NCI-H446 (cell line): ENCODE measurements at regions not wholly inside any gene's neighbourhood (a gene's known extent, or its start where the extent isn't known, plus 50 kb on each side); places are given as distances from the start of the nearest gene placed in this dataset.
"Not testable (repeated sequence)": the region's sequence is repeated elsewhere in the genome, so short reads cannot be mapped to it uniquely, and the experiment has no call there.

Experiments used
- DNase-seq, 2 experiments: peaks; one replicate each; lab custom pipeline; 2025; lab: John Stamatoyannopoulos, UW

- peak in 1 of 2 experiments; percentile 21 for DNase-seq
Measured at GRCh38 chr2:175414882-175415487, 233.5 kb upstream of the ATP5MC3 start.

GRCh38 chr2:175414191-175414881, 232.8 kb upstream of the ATP5MC3 start:
- no peak for DNase-seq

GRCh38 chr2:175410941-175411340, 229.4 kb upstream of the ATP5MC3 start:
- not testable (repeated sequence) for DNase-seq

GRCh38 chr2:175404839-175405238, 223.3 kb upstream of the ATP5MC3 start:
- DNase-seq, result no peak

- DNase-seq, result no peak
Measured at GRCh38 chr2:175403599-175404221, 222.2 kb upstream of the ATP5MC3 start.

- DNase-seq, result no peak
Measured at GRCh38 chr2:175402571-175402970, 221.1 kb upstream of the ATP5MC3 start.

GRCh38 chr2:175401956-175402469, 220.5 kb upstream of the ATP5MC3 start:
- DNase-seq, result no peak

- no peak for DNase-seq
Measured at GRCh38 chr2:175400975-175401374, 219.5 kb upstream of the ATP5MC3 start.

- no peak for DNase-seq
Measured at GRCh38 chr2:175399326-175399725, 217.8 kb upstream of the ATP5MC3 start.

- no peak for DNase-seq
Measured at GRCh38 chr2:175398848-175399247, 217.3 kb upstream of the ATP5MC3 start.

- DNase-seq, result no peak
Measured at GRCh38 chr2:175396696-175397095, 215.2 kb upstream of the ATP5MC3 start.

- DNase-seq, result no peak
Measured at GRCh38 chr2:175393851-175394250, 212.3 kb upstream of the ATP5MC3 start.

GRCh38 chr2:175383286-175383685, 201.8 kb upstream of the ATP5MC3 start:
- DNase-seq, result no peak

GRCh38 chr2:175373729-175374128, 192.2 kb upstream of the ATP5MC3 start:
- DNase-seq, result no peak

GRCh38 chr2:175372704-175373701, 191.5 kb upstream of the ATP5MC3 start:
- DNase-seq, result no peak

- no peak for DNase-seq
Measured at GRCh38 chr2:175371378-175371777, 189.9 kb upstream of the ATP5MC3 start.

GRCh38 chr2:175366815-175367214, 185.3 kb upstream of the ATP5MC3 start:
- peak; percentile 16 to 57 for DNase-seq

- peak in 1 of 2 experiments; percentile 67 for DNase-seq
Measured at GRCh38 chr2:175363699-175364098, 182.2 kb upstream of the ATP5MC3 start.

GRCh38 chr2:175362331-175362730, 180.8 kb upstream of the ATP5MC3 start:
- DNase-seq, result no peak

GRCh38 chr2:175359710-175360109, 178.2 kb upstream of the ATP5MC3 start:
- no peak for DNase-seq

- no peak for DNase-seq
Measured at GRCh38 chr2:175356901-175357300, 175.4 kb upstream of the ATP5MC3 start.

GRCh38 chr2:175355246-175355645, 173.7 kb upstream of the ATP5MC3 start:
- no peak for DNase-seq
